Central memory CD8-positive, alpha-beta T cell (primary cell): ENCODE measurements at regions not wholly inside any gene's neighbourhood (a gene's known extent, or its start where the extent isn't known, plus 50 kb on each side); places are given as distances from the start of the nearest gene placed in this dataset.

Experiments used
- ATAC-seq: fragments of 150-1000 bp; cut with Tn5 transposase; replicated peaks from 2 replicates; pipeline ENCODE4 v1.10.0; 2022; ENCODE audit warnings: mild to moderate bottlenecking, moderate FRiP score, moderate number of reproducible peaks; ENCODE audit not compliant: poor library complexity, severe bottlenecking; ENCODE audit errors: extremely low read depth
- DNase-seq, 2 donors: peaks; one replicate each; pipeline ENCODE4 v3.0.0; 2021; ENCODE audit warnings: low spot score in 2 of 2
- H3K27ac Mint-ChIP-seq: one replicate; pipeline ENCODE4 v1.8.0; 2022; ENCODE audit warnings: low read depth, mild to moderate bottlenecking, moderate library complexity, mixed read lengths
- H3K27me3 Mint-ChIP-seq: one replicate; pipeline ENCODE4 v1.8.0; 2022; ENCODE audit warnings: mixed read lengths
- H3K36me3 Mint-ChIP-seq: one replicate; pipeline ENCODE4 v1.8.0; 2022; ENCODE audit warnings: mild to moderate bottlenecking, moderate library complexity, mixed read lengths; ENCODE audit not compliant: insufficient read depth
- H3K4me1 Mint-ChIP-seq: one replicate; pipeline ENCODE4 v1.8.0; 2022; ENCODE audit warnings: mixed read lengths
- H3K4me3 Mint-ChIP-seq: one replicate; pipeline ENCODE4 v1.8.0; 2022; ENCODE audit warnings: mild to moderate bottlenecking, moderate library complexity, mixed read lengths
- H3K9me3 Mint-ChIP-seq: one replicate; pipeline ENCODE4 v1.8.0; 2022; ENCODE audit warnings: mixed read lengths

DNA sequence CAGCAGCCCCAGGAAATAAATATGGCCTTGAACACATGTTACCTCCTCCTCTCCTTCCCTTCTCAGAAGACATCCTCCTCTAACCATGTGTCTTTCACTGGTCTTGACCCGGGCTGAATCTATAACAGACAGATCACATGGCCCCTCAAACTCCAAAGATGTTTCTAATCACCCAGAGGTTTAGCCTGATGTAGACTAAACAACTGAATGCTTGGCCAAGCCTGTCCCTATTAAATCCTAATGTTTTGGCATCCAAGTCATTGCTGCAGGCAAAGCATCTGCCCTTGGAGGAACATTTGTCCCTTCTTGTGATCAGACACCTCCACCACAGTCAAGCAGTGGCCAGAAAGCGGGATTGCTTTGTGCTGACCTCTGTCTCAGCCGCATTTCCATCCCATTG is 65.5 kb downstream of the ANKRD60 start:
- no peak overlapping the region for H3K4me3 Mint-ChIP-seq
- no peaks in the 10 kb centered on the region for H3K4me1 Mint-ChIP-seq
- ATAC-seq (no peak), DNase-seq (no peak)
- peaks cover 24% of the 10 kb centered on the region for H3K27me3 Mint-ChIP-seq
- H3K36me3 Mint-ChIP-seq = no peaks in the 10 kb centered on the region
- no peak overlapping the region for H3K27ac Mint-ChIP-seq
- H3K9me3 Mint-ChIP-seq = no peaks in the 10 kb centered on the region

- DNase-seq = no peak
- peaks cover 34% of the 10 kb centered on the region for H3K27me3 Mint-ChIP-seq
- H3K4me1 Mint-ChIP-seq = no peaks in the 10 kb centered on the region
- no peaks in the 10 kb centered on the region for H3K36me3 Mint-ChIP-seq
- no peak overlapping the region for H3K27ac Mint-ChIP-seq
- ATAC-seq = no peak
- no peaks in the 10 kb centered on the region for H3K9me3 Mint-ChIP-seq
- no peak overlapping the region for H3K4me3 Mint-ChIP-seq
Observed at GRCh38 chr20:58161192-58161591, 67.3 kb downstream of the ANKRD60 start.

- ATAC-seq (no peak), DNase-seq (no peak)
- H3K4me1 Mint-ChIP-seq = no peaks in the 10 kb centered on the region
- peaks cover 40% of the 10 kb centered on the region for H3K27me3 Mint-ChIP-seq
- H3K4me3 Mint-ChIP-seq = no peak overlapping the region
- no peaks in the 10 kb centered on the region for H3K36me3 Mint-ChIP-seq
- no peak overlapping the region for H3K27ac Mint-ChIP-seq
- no peaks in the 10 kb centered on the region for H3K9me3 Mint-ChIP-seq
Observed at GRCh38 chr20:58160451-58161061, 67.9 kb downstream of the ANKRD60 start.

- no peaks in the 10 kb centered on the region for H3K4me1 Mint-ChIP-seq
- no peaks in the 10 kb centered on the region for H3K9me3 Mint-ChIP-seq
- no peaks in the 10 kb centered on the region for H3K36me3 Mint-ChIP-seq
- H3K27ac Mint-ChIP-seq = no peak overlapping the region
- H3K27me3 Mint-ChIP-seq = peaks cover 78% of the 10 kb centered on the region
- DNase-seq (no peak), ATAC-seq (no peak)
- H3K4me3 Mint-ChIP-seq = no peak overlapping the region
Observed at GRCh38 chr20:58155148-58155925, 73.1 kb downstream of the ANKRD60 start.

GRCh38 chr20:58154113-58154512 is 74.3 kb downstream of the ANKRD60 start:
- Mint-ChIP-seq H3K36me3 (no peaks in the 10 kb centered on the region), H3K27me3 (peaks cover 83% of the 10 kb centered on the region), H3K27ac (no peak overlapping the region), H3K4me1 (no peaks in the 10 kb centered on the region), H3K9me3 (no peaks in the 10 kb centered on the region), H3K4me3 (no peak overlapping the region)
- ATAC-seq (no peak), DNase-seq (no peak)

DNA sequence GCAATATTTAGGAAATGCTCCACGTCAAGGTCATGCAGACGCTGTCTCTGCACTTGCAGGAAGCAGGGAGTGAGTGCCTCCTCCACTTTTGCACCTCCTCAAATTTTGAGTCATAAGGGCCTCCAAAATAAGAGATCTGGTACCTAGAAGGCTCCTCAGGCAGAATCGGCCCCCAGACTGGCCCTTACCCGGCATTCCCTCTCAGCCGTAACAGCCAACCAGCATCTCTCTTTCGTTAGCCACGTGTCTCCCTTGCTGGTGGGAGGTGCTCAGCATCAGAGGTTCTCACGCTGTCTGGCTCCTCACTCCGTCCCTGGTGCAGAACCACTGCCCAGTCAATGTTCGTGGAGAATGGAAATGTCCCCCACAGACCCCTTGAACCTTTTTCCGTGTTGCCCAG is 75.3 kb downstream of the ANKRD60 start:
- ATAC-seq (no peak), DNase-seq (no peak)
- H3K27me3 Mint-ChIP-seq = peaks cover 83% of the 10 kb centered on the region

GRCh38 chr20:58150772-58151171 is 77.7 kb downstream of the ANKRD60 start:
- DNase-seq (no peak), ATAC-seq (no peak)
- peaks cover 91% of the 10 kb centered on the region for H3K27me3 Mint-ChIP-seq
- H3K27ac Mint-ChIP-seq = no peak overlapping the region
- no peak overlapping the region for H3K4me3 Mint-ChIP-seq
- no peaks in the 10 kb centered on the region for H3K9me3 Mint-ChIP-seq
- H3K36me3 Mint-ChIP-seq = no peaks in the 10 kb centered on the region
- no peaks in the 10 kb centered on the region for H3K4me1 Mint-ChIP-seq

More for the DNA sequence above, 75.3 kb downstream of the ANKRD60 start:
- no peak overlapping the region for H3K27ac Mint-ChIP-seq
- no peaks in the 10 kb centered on the region for H3K36me3 Mint-ChIP-seq
- no peak overlapping the region for H3K4me3 Mint-ChIP-seq
- no peaks in the 10 kb centered on the region for H3K9me3 Mint-ChIP-seq
- H3K4me1 Mint-ChIP-seq = no peaks in the 10 kb centered on the region

- H3K4me1 Mint-ChIP-seq = no peaks in the 10 kb centered on the region
- H3K9me3 Mint-ChIP-seq = no peaks in the 10 kb centered on the region
- ATAC-seq (no peak), DNase-seq (no peak)
- H3K27ac Mint-ChIP-seq = no peak overlapping the region
- no peaks in the 10 kb centered on the region for H3K36me3 Mint-ChIP-seq
- H3K4me3 Mint-ChIP-seq = no peak overlapping the region
- peaks cover 94% of the 10 kb centered on the region for H3K27me3 Mint-ChIP-seq
Observed at GRCh38 chr20:58149437-58150091, 78.9 kb downstream of the ANKRD60 start.

- Mint-ChIP-seq H3K27ac (no peak overlapping the region), H3K9me3 (no peaks in the 10 kb centered on the region), H3K27me3 (peaks cover 91% of the 10 kb centered on the region)
Observed at GRCh38 chr20:58148891-58149290, 79.6 kb downstream of the ANKRD60 start.

DNA sequence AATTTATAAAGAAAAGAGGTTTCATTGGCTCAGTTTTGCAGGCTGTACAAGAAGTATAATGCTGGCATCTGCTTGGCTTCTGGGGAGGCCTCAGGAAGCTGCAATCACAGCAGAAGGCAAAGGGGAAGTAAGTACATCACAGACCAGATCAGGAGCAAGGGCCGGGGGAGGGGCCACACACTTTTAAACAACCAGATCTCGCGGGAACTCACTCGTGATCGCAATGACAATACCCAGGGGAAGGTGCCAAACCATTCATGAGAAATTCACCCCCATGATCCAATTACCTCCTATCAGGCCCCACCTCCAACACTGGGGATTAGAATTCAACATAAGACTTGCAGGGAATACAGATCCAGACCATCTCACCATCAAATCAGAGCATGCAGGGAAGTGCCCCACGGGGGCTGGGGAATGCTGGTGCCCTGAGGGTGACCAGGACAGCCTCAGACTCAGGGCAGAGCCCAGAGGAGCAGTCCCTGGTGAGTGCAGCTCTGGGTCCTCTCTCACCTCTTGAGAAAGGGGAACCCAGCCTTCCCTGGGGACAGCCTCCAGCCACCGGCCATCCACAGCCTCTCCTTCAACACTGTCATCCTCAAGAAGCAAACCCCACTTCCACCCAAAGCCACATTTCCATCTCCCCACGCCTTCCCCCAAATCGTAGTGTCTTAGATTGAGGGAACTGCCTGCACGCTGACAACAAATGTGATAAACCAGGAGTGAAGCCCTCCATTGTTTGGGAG is 80.7 kb downstream of the ANKRD60 start:
- no peak for ATAC-seq
- H3K4me1 Mint-ChIP-seq = no peaks in the 10 kb centered on the region
- H3K9me3 Mint-ChIP-seq = no peaks in the 10 kb centered on the region

More at GRCh38 chr20:58148891-58149290, 79.6 kb downstream of the ANKRD60 start:
- Mint-ChIP-seq H3K36me3 (no peaks in the 10 kb centered on the region), H3K4me1 (no peaks in the 10 kb centered on the region), H3K4me3 (no peak overlapping the region)
- DNase-seq (no peak), ATAC-seq (no peak)

GRCh38 chr20:58146746-58147140 is 81.7 kb downstream of the ANKRD60 start:
- DNase-seq (no peak), ATAC-seq (no peak)
- H3K27ac Mint-ChIP-seq = no peak overlapping the region
- no peaks in the 10 kb centered on the region for H3K36me3 Mint-ChIP-seq
- no peaks in the 10 kb centered on the region for H3K4me1 Mint-ChIP-seq
- H3K4me3 Mint-ChIP-seq = no peak overlapping the region
- no peaks in the 10 kb centered on the region for H3K9me3 Mint-ChIP-seq
- peaks cover 83% of the 10 kb centered on the region for H3K27me3 Mint-ChIP-seq

More for the DNA sequence above, 80.7 kb downstream of the ANKRD60 start:
- Mint-ChIP-seq H3K27ac (no peak overlapping the region), H3K4me3 (no peak overlapping the region), H3K36me3 (no peaks in the 10 kb centered on the region), H3K27me3 (peaks cover 89% of the 10 kb centered on the region)
- no peak for DNase-seq

DNA sequence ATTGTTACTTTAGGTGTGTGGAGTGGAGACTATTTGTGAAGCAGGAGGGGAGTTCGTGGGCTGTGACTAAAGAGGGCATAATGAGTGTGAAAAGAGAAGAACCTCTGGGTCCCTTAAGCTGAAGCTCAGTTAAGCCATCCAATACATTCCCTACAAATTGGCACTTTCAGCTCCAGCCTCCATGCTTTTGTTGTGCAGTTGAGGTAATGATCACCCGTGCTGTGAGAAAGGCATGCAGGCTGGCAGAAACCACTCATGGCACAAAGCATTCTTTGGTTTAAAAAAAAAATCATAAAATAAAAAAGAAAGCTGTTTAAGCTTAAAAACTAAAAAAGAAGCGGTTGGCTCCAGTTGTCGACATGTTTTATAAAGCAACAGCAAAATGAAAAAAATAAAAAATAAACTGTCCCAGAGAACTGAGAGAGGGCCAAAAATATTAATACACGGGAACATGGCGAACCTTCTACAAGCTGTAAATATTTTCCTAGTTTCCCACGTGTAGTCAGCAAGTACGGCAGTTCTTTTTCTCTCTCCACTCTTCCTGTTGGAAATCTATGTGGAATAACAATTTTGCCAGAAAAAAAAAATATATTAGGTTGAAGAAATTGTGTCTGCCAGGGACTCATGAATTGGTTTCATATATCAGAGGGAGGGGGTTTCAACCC is 82.2 kb downstream of the ANKRD60 start:
- peaks cover 83% of the 10 kb centered on the region for H3K27me3 Mint-ChIP-seq
- no peak overlapping the region for H3K27ac Mint-ChIP-seq
- no peaks in the 10 kb centered on the region for H3K9me3 Mint-ChIP-seq
- ATAC-seq = no peak
- no peak for DNase-seq
- no peaks in the 10 kb centered on the region for H3K4me1 Mint-ChIP-seq
- no peaks in the 10 kb centered on the region for H3K36me3 Mint-ChIP-seq
- no peak overlapping the region for H3K4me3 Mint-ChIP-seq
